ENCODE measurements at regions not wholly inside any gene's neighbourhood (a gene's known extent, or its start where the extent isn't known, plus 50 kb on each side); places are given as distances from the start of the nearest gene placed in this dataset.

DNA sequence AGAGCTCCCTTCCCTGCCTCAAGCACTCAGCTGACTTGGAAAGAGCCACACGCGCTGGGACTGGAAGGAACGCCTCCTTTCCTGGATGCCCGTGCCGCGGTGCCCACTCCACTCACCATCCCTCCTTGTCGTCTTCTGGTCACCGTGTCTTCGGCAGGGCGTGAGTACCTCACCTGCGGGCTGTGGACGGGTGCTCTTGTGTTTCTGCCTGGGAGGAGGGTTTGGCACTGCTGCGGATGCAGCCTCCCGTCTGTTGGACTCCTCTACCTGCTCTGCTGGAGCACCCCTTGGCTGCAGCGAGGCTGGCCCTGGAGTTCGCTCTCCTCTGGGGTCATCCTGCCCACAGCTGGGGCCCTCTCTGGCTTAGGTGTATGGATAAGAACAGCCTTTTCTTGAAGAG is 612.7 kb downstream of the BRD1 start:
- TF ChIP-seq, protein P1, sequence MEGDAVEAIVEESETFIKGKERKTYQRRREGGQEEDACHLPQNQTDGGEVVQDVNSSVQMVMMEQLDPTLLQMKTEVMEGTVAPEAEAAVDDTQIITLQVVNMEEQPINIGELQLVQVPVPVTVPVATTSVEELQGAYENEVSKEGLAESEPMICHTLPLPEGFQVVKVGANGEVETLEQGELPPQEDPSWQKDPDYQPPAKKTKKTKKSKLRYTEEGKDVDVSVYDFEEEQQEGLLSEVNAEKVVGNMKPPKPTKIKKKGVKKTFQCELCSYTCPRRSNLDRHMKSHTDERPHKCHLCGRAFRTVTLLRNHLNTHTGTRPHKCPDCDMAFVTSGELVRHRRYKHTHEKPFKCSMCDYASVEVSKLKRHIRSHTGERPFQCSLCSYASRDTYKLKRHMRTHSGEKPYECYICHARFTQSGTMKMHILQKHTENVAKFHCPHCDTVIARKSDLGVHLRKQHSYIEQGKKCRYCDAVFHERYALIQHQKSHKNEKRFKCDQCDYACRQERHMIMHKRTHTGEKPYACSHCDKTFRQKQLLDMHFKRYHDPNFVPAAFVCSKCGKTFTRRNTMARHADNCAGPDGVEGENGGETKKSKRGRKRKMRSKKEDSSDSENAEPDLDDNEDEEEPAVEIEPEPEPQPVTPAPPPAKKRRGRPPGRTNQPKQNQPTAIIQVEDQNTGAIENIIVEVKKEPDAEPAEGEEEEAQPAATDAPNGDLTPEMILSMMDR (IDR thresholded peaks at IDR 0.05), result no peak
- no peak for TF ChIP-seq EZH2 (IDR thresholded peaks at IDR 0.05; ENCODE audit: borderline replicate concordance, insufficient read depth, low read depth, low read length, poor library complexity, severe bottlenecking)
